HEK293T (cell line): ENCODE measurements at regions not wholly inside any gene's neighbourhood (a gene's known extent, or its start where the extent isn't known, plus 50 kb on each side); places are given as distances from the start of the nearest gene placed in this dataset.

ENCODE experiments used
- FOXK2 ChIP-seq: fragments of 450-650 bp; IDR thresholded peaks from 2 replicates; pipeline ENCODE4 v1.6.1; 2016; ENCODE audit warnings: mild to moderate bottlenecking
- HDGF ChIP-seq: fragments of 450-650 bp; IDR thresholded peaks from 2 replicates; pipeline ENCODE4 v1.6.1; 2017; ENCODE audit warnings: antibody characterized with exemption, borderline replicate concordance
- ZNF384 ChIP-seq: fragments of 450-650 bp; IDR thresholded peaks from 2 replicates; pipeline ENCODE4 v1.6.1; 2016

DNA sequence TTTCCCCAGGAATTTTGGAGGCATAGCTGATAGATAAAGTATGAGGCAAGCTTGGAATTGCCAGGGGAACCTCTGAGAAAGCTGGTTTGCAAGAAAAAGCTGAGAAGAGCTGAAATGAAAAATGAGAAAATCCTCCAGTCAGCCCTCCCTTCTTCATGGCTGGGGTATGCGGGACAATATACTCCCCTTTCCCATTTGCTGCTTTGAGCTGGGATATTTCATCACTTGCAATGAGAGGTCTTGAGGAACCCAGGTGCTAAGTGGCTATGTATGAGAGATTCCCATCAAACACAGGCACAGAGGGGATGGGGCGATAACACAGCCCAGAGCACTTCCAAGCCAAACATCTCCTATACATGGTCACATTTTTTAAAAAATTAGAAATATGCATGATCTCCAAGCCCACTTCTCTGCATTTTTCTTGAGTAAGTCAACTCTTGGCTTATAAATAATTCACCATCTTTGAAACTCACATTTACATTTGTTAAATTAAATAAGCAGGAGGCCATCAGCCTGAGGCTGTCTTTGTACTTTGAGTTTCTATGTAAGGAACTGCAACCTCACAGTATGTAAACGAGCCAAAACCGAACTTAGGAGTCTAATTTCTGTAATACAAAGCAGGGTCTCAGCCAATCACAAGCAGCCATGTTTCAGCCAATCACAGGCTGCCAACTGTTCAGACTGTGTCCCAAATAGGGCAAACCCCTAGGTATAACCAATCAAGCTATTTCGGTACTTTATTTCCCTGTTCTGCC lies 983.6 kb upstream of the NR2F2 start:
- TF ChIP-seq FOXK2 (no peak), ZNF384 (no peak), HDGF (no peak)
